Aorta (tissue), 5 donors: ENCODE measurements at regions not wholly inside any gene's neighbourhood (a gene's known extent, or its start where the extent isn't known, plus 50 kb on each side); places are given as distances from the start of the nearest gene placed in this dataset.
"Not testable (repeated sequence)": the region's sequence is repeated elsewhere in the genome, so short reads cannot be mapped to it uniquely, and the experiment has no call there.

Experiments
- ATAC-seq: fragments of 200-7000 bp; cut with Tn5 transposase; one replicate; pipeline ENCODE4 v1.9.1; 2022; ENCODE audit warnings: moderate library complexity; ENCODE audit not compliant: low FRiP score
- DNase-seq, 2 donors: peaks; one replicate each; pipeline ENCODE4 v3.0.0-alpha.2; 2020
- H3K27ac ChIP-seq, 2 donors: one replicate each; pipeline ENCODE4 v1.5.1; 2013; ENCODE audit warnings: low read length in 2 of 2, mild to moderate bottlenecking in 2 of 2, moderate library complexity in 2 of 2, control low read depth in 1 of 2, inconsistent platforms in 1 of 2, low read depth in 1 of 2
- H3K27me3 ChIP-seq, 2 donors: one replicate each; pipeline ENCODE4 v1.6.1; 2013; ENCODE audit warnings: control low read depth in 1 of 2, low read length in 1 of 2, mild to moderate bottlenecking in 1 of 2, moderate library complexity in 1 of 2; ENCODE audit not compliant: insufficient read depth in 2 of 2, control insufficient read depth in 1 of 2
- H3K36me3 ChIP-seq, 2 donors: one replicate each; pipeline ENCODE4 v1.6.1; 2013; ENCODE audit warnings: control low read depth in 1 of 2, low read length in 1 of 2, mild to moderate bottlenecking in 1 of 2; ENCODE audit not compliant: insufficient read depth in 2 of 2, control insufficient read depth in 1 of 2
- H3K4me1 ChIP-seq, 2 donors: one replicate each; pipeline ENCODE4 v1.6.1; 2013; ENCODE audit warnings: low read length in 2 of 2, control low read depth in 1 of 2, mild to moderate bottlenecking in 1 of 2, moderate library complexity in 1 of 2; ENCODE audit not compliant: insufficient read depth in 2 of 2, control insufficient read depth in 1 of 2
- H3K4me3 ChIP-seq, 2 donors: one replicate each; pipeline ENCODE4 v1.5.1; 2013; ENCODE audit warnings: low read length in 2 of 2, control low read depth in 1 of 2, mild to moderate bottlenecking in 1 of 2
- H3K9me3 ChIP-seq: one replicate; pipeline ENCODE4 v1.6.1; 2013; ENCODE audit warnings: mild to moderate bottlenecking, low read length; ENCODE audit not compliant: control insufficient read depth
- WGBS, 2 donors: extraction: QIAGEN DNeasy Blood & Tissue Kit; methylation state at CpG; one replicate each; pipeline ENCODE4 v1.1.7; 2013; 5-methylcytosine and 5-hydroxymethylcytosine counted together
- intact Hi-C, 2 donors: fragments of 100-400 bp; cut with DNase I; formaldehyde crosslinking; loops; one replicate each; pipeline versions ENCODE4 v1.14.2 to v1.15.0; 2022
- donor health status: healthy with polysubstance abuse.
- donor health status: Bipolar disorder and iron deficiency.
- donor health status: DM: no; HTN: no; CAD: no.
- donor health status: DM: no; HTN: no; CAD: no.
- donor health status: DM: yes; HTN: yes; CAD: no.

DNA sequence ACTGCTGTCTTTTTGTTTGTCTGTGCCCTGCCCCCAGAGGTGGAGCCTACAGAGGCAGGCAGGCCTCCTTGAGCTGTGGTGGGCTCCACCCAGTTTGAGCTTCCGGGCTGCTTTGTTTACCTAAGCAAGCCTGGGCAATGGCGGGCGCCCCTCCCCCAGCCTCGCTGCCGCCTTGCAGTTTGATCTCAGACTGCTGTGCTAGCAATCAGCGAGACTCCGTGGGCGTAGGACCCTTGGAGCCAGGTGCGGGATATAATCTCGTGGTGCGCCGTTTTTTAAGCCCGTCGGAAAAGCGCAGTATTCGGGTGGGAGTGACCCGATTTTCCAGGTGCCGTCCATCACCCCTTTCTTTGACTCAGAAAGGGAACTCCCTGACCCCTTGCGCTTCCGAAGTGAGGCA is 296.2 kb downstream of the TSN start:
- H3K36me3 ChIP-seq, ATAC-seq, DNase-seq, intact Hi-C loops, H3K4me1 ChIP-seq, H3K27ac ChIP-seq, H3K27me3 ChIP-seq, H3K4me3 ChIP-seq, H3K9me3 ChIP-seq: not testable (repeated sequence)
- 96 to 99% methylated on average over 4 to 15 of the region's 20 CpGs for WGBS, 2 donors

DNA sequence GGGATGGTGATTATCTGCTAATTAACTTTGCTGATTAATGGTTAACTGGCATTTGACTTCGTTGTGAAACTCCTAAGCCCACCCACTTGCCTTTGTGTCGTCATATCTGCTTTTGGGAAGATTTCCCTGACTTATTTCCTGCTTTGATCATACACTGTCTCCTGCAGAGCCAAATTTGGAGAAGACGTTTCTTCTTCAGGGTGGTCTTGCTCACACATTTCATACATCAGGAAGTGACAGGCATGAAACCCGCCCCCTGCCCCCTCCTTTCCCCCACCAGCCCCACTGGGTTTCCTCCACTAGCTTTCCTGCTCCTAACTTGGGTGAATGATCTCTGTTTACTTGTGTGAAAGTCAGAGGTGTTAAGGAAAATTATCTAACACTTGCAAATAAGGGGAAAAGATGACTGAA is 300.1 kb downstream of the TSN start:
- H3K27ac ChIP-seq, result no peak overlapping the region
- no peaks in the 10 kb centered on the region for H3K27me3 ChIP-seq
- no peak for ATAC-seq
- no peaks in the 10 kb centered on the region for H3K36me3 ChIP-seq
- no peak for DNase-seq
- intact Hi-C loops, result no loop called here
- no peak overlapping the region for H3K4me3 ChIP-seq
- no peaks in the 10 kb centered on the region for H3K4me1 ChIP-seq
- H3K9me3 ChIP-seq, result no peaks in the 10 kb centered on the region
- 25 to 35% methylated on average over 4 of the region's 4 CpGs for WGBS, 2 donors

DNA sequence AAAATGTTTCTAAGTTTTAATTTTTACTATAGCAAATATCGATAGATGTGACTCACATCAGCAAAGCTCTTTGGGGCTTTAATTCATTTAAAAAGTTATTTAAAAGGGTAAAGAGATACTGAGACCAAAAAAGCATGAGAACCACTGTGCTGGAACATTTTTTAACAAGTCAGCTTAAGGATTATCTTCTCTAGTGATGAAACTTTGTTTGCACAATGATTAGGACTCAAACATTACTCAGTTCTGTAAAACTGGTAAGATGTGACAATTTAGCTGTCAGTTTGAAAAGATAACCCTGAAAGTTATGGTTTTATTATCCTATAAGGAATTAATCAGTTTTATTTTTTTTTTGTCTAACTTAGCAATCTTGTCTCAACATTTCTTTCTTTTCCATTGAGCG is 301.4 kb downstream of the TSN start:
- no peaks in the 10 kb centered on the region for H3K9me3 ChIP-seq
- intact Hi-C loops, result no loop called here

DNA sequence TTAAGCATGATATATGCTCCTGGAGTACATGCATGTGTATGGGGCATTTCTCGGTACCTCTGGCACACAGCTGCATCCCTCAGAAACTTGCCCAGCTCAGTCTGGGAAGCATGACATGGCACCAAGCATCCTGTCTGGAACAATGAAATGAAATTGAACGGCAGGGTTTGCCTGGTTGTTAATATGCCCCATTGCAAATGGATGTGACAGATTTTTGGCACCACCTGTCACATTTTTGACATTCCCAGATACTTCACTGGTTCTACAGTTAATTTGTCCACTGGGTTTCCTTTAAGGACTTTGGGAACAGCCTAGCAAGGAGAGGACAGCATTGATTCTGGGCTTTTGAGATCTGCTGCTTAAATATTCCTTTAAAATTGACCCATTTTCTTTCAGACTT is 305.8 kb downstream of the TSN start:
- no peaks in the 10 kb centered on the region for H3K4me1 ChIP-seq
- no peak for DNase-seq
- H3K36me3 ChIP-seq, result no peaks in the 10 kb centered on the region
- no peak for ATAC-seq
- no peak overlapping the region for H3K4me3 ChIP-seq
- intact Hi-C loops, result no loop called here
- no peaks in the 10 kb centered on the region for H3K9me3 ChIP-seq
- 4 to 5% methylated on average over 2 of the region's 2 CpGs for WGBS, 2 donors
- H3K27me3 ChIP-seq, result no peaks in the 10 kb centered on the region
- H3K27ac ChIP-seq, result no peak overlapping the region

More for the DNA sequence above, 301.4 kb downstream of the TSN start:
- H3K4me3 ChIP-seq, result no peak overlapping the region
- no peaks in the 10 kb centered on the region for H3K36me3 ChIP-seq
- no peak overlapping the region for H3K27ac ChIP-seq
- no peak for DNase-seq
- WGBS, 2 donors, result 40 to 46% methylated on average over 2 of the region's 2 CpGs
- H3K4me1 ChIP-seq, result no peaks in the 10 kb centered on the region
- H3K27me3 ChIP-seq, result no peaks in the 10 kb centered on the region
- no peak for ATAC-seq

DNA sequence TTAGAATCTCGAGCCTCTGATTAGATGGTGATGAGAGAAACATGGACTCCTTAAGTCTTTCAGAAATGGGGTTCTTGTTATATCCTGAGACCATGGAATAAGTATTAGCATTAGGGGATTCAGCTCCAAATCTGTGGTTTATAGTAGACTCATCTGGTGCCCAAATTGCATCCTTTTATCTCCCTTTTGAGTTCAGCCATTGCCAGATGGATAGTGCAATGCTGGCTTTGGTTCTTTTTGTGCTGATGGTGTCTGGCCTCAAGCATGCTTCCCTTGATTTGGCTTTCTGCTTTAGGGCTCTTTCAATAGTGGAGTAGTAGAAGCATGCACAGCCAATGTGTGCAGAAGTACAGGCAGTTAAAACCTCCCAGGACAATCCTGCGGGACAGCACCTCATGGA is 306.4 kb downstream of the TSN start:
- no peak overlapping the region for H3K4me3 ChIP-seq
- ATAC-seq, result no peak
- no peaks in the 10 kb centered on the region for H3K36me3 ChIP-seq
- no peak overlapping the region for H3K27ac ChIP-seq
- H3K9me3 ChIP-seq, result peaks cover 1% of the 10 kb centered on the region
- WGBS, 2 donors, result 78 to 81% methylated on average over 2 of the region's 2 CpGs
- H3K4me1 ChIP-seq, result no peaks in the 10 kb centered on the region
- DNase-seq, result no peak
- no peaks in the 10 kb centered on the region for H3K27me3 ChIP-seq
- intact Hi-C loops, result no loop called here

DNA sequence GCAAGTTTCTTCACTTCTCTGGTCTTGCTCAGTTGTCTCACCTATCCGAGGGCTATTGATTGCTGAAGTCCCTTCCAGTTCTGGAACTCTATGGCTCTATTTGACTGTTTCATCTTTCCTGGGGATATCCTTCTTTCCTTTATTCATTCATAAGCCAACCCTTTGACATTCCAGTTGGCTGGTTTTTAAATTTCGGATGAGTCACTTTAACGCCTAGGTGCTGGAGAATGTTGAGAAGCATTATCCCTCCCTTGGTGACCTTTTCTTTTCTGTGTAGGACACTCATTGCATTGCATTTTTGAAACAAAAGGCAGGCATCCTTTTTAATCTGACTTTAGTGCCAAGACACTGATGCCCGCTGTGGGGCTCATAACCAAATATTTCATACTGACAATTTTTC is 307.1 kb downstream of the TSN start:
- Histone ChIP-seq H3K9me3 (peaks cover 1% of the 10 kb centered on the region), H3K4me1 (no peaks in the 10 kb centered on the region), H3K4me3 (no peak overlapping the region), H3K27ac (no peak overlapping the region), H3K27me3 (no peaks in the 10 kb centered on the region), H3K36me3 (no peaks in the 10 kb centered on the region)
- DNase-seq, result no peak
- intact Hi-C loops, result no loop called here
- WGBS, 2 donors, result 71 to 72% methylated on average over 4 of the region's 4 CpGs
- no peak for ATAC-seq

DNA sequence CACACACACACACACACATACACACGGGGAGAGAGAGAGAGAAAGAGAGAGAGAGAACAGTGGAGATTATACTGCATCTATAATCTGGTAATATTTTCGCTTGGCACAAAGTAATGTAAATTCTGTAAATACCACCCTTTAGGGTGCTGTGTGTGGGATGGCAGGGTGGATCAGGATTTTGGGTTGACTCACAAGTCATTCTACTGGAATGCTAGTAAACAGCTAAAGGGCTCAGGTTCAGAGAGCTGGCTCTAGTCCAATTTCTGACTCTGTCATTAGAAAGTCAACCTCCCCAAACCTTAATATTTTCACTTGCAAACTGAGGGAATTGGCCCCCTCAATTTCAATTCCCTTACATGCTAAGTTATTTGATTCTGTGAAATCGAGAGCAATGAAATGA is 308.3 kb downstream of the TSN start:
- Histone ChIP-seq H3K27ac (no peak overlapping the region), H3K4me3 (no peak overlapping the region), H3K27me3 (no peaks in the 10 kb centered on the region), H3K4me1 (no peaks in the 10 kb centered on the region), H3K36me3 (no peaks in the 10 kb centered on the region), H3K9me3 (peaks cover 1% of the 10 kb centered on the region)
- 79 to 84% methylated on average over 3 of the region's 3 CpGs for WGBS, 2 donors
- intact Hi-C loops, result no loop called here
- DNase-seq (no peak), ATAC-seq (no peak)

DNA sequence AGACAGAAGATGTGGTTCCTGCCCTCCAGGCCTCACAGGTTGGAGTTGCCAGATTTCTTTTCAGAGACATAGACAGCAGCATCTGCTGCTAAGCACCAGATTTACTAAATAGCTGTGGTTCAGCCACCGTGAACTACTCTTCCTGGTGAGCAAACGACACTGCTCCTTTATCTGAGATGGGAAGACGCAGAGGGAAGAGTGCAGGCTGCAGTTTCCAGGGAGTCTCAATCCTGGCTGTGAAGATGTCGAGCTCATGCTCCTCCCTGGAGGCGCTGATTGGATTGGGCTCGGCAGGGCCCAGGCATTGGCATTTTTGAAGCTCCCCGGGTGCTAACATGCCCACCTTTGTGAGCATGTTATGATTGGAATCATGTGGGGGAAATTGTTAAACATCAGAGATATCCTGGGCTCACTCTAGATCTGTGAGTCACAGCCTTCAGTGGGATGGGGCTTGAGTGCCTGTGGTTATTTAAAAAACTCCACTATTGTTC is 314.8 kb downstream of the TSN start:
- intact Hi-C loops, result no loop called here
- Histone ChIP-seq H3K27ac (no peak overlapping the region), H3K27me3 (no peaks in the 10 kb centered on the region), H3K4me1 (no peaks in the 10 kb centered on the region), H3K4me3 (no peak overlapping the region), H3K9me3 (peaks cover 1% of the 10 kb centered on the region), H3K36me3 (no peaks in the 10 kb centered on the region)
- no peak for ATAC-seq
- no peak for DNase-seq
- WGBS, 2 donors, result 66 to 75% methylated on average over 7 of the region's 7 CpGs

DNA sequence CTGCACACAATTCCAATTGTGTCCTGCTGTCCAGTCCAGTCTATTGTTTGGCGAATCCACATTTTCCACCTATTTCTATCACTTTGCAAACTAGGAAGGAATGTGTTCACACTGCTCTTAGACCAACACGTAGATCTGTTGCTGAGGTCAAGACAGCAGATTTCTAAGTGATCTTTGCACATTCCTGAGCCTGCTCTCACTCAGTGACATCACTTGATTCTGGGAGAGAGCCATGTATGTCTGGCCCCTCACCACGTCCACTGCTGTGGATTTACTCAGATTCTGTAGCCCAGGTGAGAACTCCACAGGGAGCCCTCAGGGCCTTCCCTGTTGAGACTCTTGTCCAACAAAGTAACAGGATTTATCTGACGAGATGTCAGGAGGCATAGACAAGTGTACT is 317.2 kb downstream of the TSN start:
- intact Hi-C loops, result no loop called here
- ATAC-seq, result no peak
- H3K27ac ChIP-seq, result no peak overlapping the region
- no peaks in the 10 kb centered on the region for H3K9me3 ChIP-seq
- WGBS, 2 donors, result 62 to 65% methylated on average over 4 of the region's 4 CpGs
- no peak overlapping the region for H3K4me3 ChIP-seq
- H3K36me3 ChIP-seq, result no peaks in the 10 kb centered on the region
- H3K4me1 ChIP-seq, result no peaks in the 10 kb centered on the region
- H3K27me3 ChIP-seq, result no peaks in the 10 kb centered on the region
- no peak for DNase-seq
